Esophagus muscularis mucosa (tissue), 4 donors: ENCODE measurements at regions not wholly inside any gene's neighbourhood (a gene's known extent, or its start where the extent isn't known, plus 50 kb on each side); places are given as distances from the start of the nearest gene placed in this dataset.
"Not testable (repeated sequence)": the region's sequence is repeated elsewhere in the genome, so short reads cannot be mapped to it uniquely, and the experiment has no call there.

Source experiments
- DNase-seq: peaks from one replicate; pipeline ENCODE4 v3.0.0-alpha.2; 2017; ENCODE audit errors: extremely low spot score
- H3K27ac ChIP-seq, 4 donors: fragments of 200-600 bp; sonication (generic); replicated peaks in 1 of 4; 1 replicate in 3 of 4; 2 replicates in 1 of 4; pipeline ENCODE4 v1.5.1; 2016 to 2019; ENCODE audit warnings: mild to moderate bottlenecking in 1 of 4
- H3K27me3 ChIP-seq, 4 donors: fragments of 200-600 bp; sonication (generic); one replicate each; pipeline versions ENCODE4 v1.5.1 to v1.6.0; 2016 to 2019
- H3K36me3 ChIP-seq, 4 donors: fragments of 200-600 bp; sonication (generic); one replicate each; pipeline ENCODE4 v1.5.1; 2016 to 2019
- H3K4me1 ChIP-seq, 4 donors: fragments of 200-600 bp; sonication (generic); one replicate each; pipeline ENCODE4 v1.5.1; 2016 to 2019
- H3K4me3 ChIP-seq, 4 donors: fragments of 200-600 bp; sonication (generic); 1 replicate in 2 of 4; 2 replicates in 2 of 4; pipeline ENCODE4 v1.5.1; 2016 to 2019; ENCODE audit warnings: mild to moderate bottlenecking in 4 of 4, moderate library complexity in 1 of 4
- H3K9me3 ChIP-seq, 4 donors: fragments of 200-600 bp; sonication (generic); 1 replicate in 3 of 4; 2 replicates in 1 of 4; pipeline ENCODE4 v1.5.1; 2016 to 2019
- CTCF ChIP-seq, 3 experiments: fragments of 200-600 bp in 2 of 3; fragments of 450-650 bp in 1 of 3; sonication (generic) in 2 of 3; IDR thresholded peaks; one replicate each; pipeline ENCODE4 v1.5.1; 2017 to 2019; ENCODE audit warnings: antibody characterized with exemption in 3 of 3, mild to moderate bottlenecking in 2 of 3, moderate library complexity in 1 of 3
- EP300 ChIP-seq: sonication (generic); formaldehyde crosslinking; IDR thresholded peaks from one replicate; pipeline ENCODE4 v1.6.1; 2017; ENCODE audit warnings: antibody characterized with exemption
- POLR2A ChIP-seq: fragments of 450-650 bp; IDR thresholded peaks from one replicate; pipeline ENCODE4 v1.6.1; 2017; ENCODE audit warnings: antibody characterized with exemption, moderate library complexity, mild to moderate bottlenecking, low read depth
- POLR2AphosphoS5 ChIP-seq, 2 donors: sonication (generic); formaldehyde crosslinking; IDR thresholded peaks; one replicate each; pipeline ENCODE4 v1.6.1; 2017; ENCODE audit warnings: antibody characterized with exemption in 2 of 2
- WGBS: methylation state at CpG from one replicate; pipeline ENCODE4 v1.1.5; 2018; 5-methylcytosine and 5-hydroxymethylcytosine counted together
- intact Hi-C: fragments of 100-400 bp; cut with DNase I; formaldehyde crosslinking; loops from one replicate; pipeline ENCODE4 v1.15.1; 2023

DNA sequence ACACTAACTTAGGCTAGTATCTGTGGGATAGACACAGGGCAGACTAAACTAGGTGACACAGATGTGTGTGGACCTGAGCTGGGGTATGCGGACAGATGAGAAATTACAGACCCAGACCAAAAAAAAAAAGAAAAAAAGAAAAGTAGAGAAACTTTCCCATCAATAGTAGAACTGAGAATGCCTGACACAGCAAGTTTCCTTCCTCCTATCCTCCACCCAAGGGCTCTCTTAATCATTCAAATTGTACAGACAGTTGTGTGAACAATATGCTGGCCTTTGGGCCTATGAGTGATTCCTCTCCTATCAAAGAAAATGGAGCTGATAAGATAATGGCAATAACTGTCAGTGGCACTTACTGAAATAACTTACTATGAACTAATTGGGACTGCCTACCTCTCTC is 226.7 kb upstream of the PRDM1 start:
- DNase-seq = peak; percentile 17
- Histone ChIP-seq H3K4me1 (no peaks in the 10 kb centered on the region), H3K9me3 (no peaks in the 10 kb centered on the region), H3K27me3 (no peaks in the 10 kb centered on the region), H3K27ac (no peak overlapping the region), H3K36me3 (no peaks in the 10 kb centered on the region), H3K4me3 (no peak overlapping the region)
- 88% methylated on average over 1 of the region's 1 CpG for WGBS
- intact Hi-C loops = no loop called here
- TF ChIP-seq EP300 (no peak), POLR2A (no peak), CTCF (IDR thresholded peaks at IDR 0.05) (no peak)

GRCh38 chr6:105858639-105859038 is 227.5 kb upstream of the PRDM1 start:
- DNase-seq, H3K27ac ChIP-seq, H3K27me3 ChIP-seq, H3K36me3 ChIP-seq, H3K4me1 ChIP-seq, H3K9me3 ChIP-seq, H3K4me3 ChIP-seq, intact Hi-C loops: not testable (repeated sequence)
- 95% methylated on average over 3 of the region's 3 CpGs for WGBS

DNA sequence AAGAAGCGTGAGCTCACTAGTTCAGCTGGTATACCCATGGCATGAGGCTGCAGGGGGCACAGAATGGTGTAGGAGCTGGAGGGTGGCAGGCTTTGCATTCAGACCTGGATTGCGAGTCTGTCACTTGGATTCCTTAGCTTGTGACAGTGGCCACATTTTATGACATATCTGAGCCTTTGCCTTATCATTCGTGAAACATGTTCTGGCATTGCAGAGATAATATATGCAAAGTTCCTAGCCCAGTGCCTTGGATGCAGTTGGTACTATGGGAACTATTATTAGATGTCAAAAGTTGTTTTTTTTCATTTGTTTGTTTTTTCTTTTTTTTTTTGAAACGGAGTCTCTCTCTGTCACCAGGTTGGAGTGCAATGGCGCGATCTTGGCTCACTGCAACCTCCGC is 230.7 kb upstream of the PRDM1 start:
- Histone ChIP-seq H3K36me3 (no peaks in the 10 kb centered on the region), H3K9me3 (no peaks in the 10 kb centered on the region), H3K4me1 (peaks cover 0 to 3% (median under 1%) of the 10 kb centered on the region in 4 donors), H3K27ac (no peak overlapping the region), H3K27me3 (no peaks in the 10 kb centered on the region), H3K4me3 (no peak overlapping the region)
- no peak for TF ChIP-seq EP300
- TF ChIP-seq CTCF (IDR thresholded peaks at IDR 0.05) = no peak
- intact Hi-C loops = no loop called here
- 93% methylated on average over 7 of the region's 7 CpGs for whole genome bisulfite sequencing
- DNase-seq = no peak

DNA sequence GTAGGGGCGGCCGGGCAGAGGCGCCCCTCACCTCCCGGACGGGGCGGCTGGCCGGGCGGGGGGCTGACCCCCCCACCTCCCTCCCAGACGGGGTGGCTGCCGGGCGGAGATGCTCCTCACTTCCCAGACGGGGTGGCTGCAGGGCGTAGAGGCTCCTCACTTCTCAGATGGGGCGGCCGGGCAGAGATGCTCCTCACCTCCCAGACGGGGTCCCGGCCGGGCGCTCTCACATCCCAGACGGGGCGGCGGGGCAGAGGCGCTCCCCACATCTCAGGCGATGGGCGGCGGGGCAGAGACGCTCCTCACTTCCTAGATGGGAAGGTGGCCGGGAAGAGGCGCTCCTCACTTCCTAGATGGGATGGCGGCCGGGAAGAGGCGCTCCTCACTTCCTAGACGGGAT is 232.2 kb upstream of the PRDM1 start:
- H3K27me3 ChIP-seq, intact Hi-C loops, DNase-seq, H3K27ac ChIP-seq, H3K36me3 ChIP-seq, H3K4me1 ChIP-seq, H3K9me3 ChIP-seq, H3K4me3 ChIP-seq: not testable (repeated sequence)
- 100% methylated on average over 4 of the region's 33 CpGs for WGBS

GRCh38 chr6:105851606-105852005 is 234.5 kb upstream of the PRDM1 start:
- Histone ChIP-seq H3K27me3 (no peaks in the 10 kb centered on the region), H3K27ac (no peak overlapping the region), H3K36me3 (no peaks in the 10 kb centered on the region), H3K4me3 (no peak overlapping the region), H3K4me1 (peaks cover 0 to 8% (median 5%) of the 10 kb centered on the region in 4 donors), H3K9me3 (no peaks in the 10 kb centered on the region)
- TF ChIP-seq CTCF (IDR thresholded peaks at IDR 0.05) (no peak), EP300 (no peak), POLR2AphosphoS5 (IDR thresholded peaks at IDR 0.05) (no peak), POLR2A (no peak)
- no peak for DNase-seq
- 77% methylated on average over 4 of the region's 4 CpGs for WGBS
- intact Hi-C loops = no loop called here

DNA sequence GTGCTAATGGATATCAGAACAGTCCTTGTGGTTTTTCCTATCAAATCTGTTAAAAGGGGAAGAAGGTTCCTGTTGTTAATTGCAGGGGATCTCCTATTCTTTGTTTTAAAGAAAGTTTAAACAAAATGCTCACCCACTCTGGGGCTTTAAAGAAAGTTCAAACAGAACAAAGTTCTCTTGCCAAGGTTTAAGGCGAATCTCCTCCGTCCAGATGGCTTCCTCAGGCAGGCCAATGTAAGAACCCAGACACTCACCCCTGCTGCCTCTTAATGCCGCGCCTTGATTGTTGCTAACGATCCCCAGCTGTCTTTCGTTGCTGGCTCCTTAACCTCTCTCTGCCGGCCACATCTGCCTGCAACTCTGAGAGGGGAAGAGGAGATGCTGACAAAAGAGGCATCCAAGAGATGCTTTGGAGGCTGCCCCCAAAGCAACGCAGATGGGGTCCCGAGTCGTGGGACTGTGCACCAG is 235.0 kb upstream of the PRDM1 start:
- no peak overlapping the region for H3K4me3 ChIP-seq
- H3K9me3 ChIP-seq = no peaks in the 10 kb centered on the region
- H3K4me1 ChIP-seq = peaks cover 0 to 8% (median 5%) of the 10 kb centered on the region in 4 donors
- intact Hi-C loops = no loop called here
- TF ChIP-seq POLR2AphosphoS5 (IDR thresholded peaks at IDR 0.05) (no peak), CTCF (IDR thresholded peaks at IDR 0.05) (no peak), POLR2A (no peak), EP300 (no peak)
- WGBS = 34% methylated on average over 10 of the region's 10 CpGs
- no peak overlapping the region for H3K27ac ChIP-seq
- DNase-seq = no peak
- no peaks in the 10 kb centered on the region for H3K36me3 ChIP-seq
- no peaks in the 10 kb centered on the region for H3K27me3 ChIP-seq
